ENCODE measurements at regions not wholly inside any gene's neighbourhood (a gene's known extent, or its start where the extent isn't known, plus 50 kb on each side); places are given as distances from the start of the nearest gene placed in this dataset.

DNA sequence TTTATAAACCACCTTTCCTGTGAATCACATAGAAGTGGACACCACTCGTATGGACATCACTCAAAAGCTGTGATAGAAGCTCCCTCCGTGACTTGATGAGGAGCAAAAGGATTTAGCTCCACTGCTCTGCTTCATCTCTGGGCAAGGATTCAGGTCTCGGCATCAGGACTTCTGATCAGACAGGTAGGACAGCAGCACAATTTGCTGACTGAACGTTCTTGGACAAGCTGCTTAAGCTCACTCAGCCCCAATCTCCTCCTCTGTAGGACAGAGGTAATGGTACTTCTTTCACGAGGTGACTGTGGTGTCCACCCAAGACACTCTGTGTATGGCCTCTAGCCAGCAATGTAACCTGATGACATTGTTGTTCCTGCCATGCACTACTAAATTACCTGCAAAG lies 122.6 kb upstream of the AJAP1 start:
- in situ Hi-C loops (cut with MboI; ENCODE audit: low pct_unique_long_range_greater_than_20kb, low sequenced_read_pairs, unreplicated experiment), result no loop called here
- TF ChIP-seq, protein P1, sequence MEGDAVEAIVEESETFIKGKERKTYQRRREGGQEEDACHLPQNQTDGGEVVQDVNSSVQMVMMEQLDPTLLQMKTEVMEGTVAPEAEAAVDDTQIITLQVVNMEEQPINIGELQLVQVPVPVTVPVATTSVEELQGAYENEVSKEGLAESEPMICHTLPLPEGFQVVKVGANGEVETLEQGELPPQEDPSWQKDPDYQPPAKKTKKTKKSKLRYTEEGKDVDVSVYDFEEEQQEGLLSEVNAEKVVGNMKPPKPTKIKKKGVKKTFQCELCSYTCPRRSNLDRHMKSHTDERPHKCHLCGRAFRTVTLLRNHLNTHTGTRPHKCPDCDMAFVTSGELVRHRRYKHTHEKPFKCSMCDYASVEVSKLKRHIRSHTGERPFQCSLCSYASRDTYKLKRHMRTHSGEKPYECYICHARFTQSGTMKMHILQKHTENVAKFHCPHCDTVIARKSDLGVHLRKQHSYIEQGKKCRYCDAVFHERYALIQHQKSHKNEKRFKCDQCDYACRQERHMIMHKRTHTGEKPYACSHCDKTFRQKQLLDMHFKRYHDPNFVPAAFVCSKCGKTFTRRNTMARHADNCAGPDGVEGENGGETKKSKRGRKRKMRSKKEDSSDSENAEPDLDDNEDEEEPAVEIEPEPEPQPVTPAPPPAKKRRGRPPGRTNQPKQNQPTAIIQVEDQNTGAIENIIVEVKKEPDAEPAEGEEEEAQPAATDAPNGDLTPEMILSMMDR (IDR thresholded peaks at IDR 0.05; ENCODE audit: extremely low read depth, insufficient read depth, missing control alignments), result no peak
- DNase-seq (ENCODE audit: low spot score), result no peak

DNA sequence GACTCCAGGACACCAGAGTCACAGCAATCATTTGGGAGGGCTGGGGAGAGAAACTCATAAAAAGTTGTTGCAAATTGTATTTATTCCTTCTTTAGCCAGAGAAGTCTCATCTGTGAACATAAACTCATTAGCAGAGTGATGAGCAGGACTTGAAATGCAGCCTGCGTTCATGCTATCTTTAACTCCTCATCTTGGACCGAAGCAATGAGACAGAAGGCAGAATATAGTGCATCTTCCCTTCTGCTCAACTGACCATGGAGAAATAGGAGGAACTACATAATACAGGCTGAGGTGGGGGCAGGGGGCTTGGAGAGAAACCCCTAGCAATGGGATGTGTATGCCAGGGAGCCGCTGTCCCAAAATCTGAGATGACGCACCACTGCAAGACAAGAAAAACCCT lies 121.8 kb upstream of the AJAP1 start:
- in situ Hi-C loops (cut with MboI; ENCODE audit: low pct_unique_long_range_greater_than_20kb, low sequenced_read_pairs, unreplicated experiment), result no loop called here
- TF ChIP-seq, protein P1 (IDR thresholded peaks at IDR 0.05; ENCODE audit: extremely low read depth, insufficient read depth, missing control alignments), result no peak
- no peak for DNase-seq (ENCODE audit: low spot score)

DNA sequence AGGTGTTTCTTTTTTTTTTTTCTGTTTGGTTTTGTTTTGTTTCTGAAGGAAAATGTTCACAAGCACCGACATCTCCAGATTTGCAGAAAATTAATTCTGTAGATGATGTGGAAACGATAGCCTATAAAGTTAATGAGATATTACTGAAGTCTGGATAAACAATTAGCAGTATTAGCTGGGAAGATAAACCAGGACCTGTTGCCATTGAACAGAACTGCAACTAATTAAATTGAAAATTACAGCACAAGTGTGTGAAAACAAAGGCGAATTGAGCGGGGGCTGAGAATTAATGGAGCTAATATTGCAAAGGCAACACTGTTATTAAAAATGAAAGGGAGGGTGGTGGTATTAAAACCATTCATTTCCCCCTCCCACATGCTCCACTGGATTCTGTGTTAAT lies 107.5 kb upstream of the AJAP1 start:
- in situ Hi-C loops (cut with MboI; ENCODE audit: low pct_unique_long_range_greater_than_20kb, low sequenced_read_pairs, unreplicated experiment), result no loop called here
- TF ChIP-seq, protein P1 (IDR thresholded peaks at IDR 0.05; ENCODE audit: extremely low read depth, insufficient read depth, missing control alignments), result no peak
- no peak for DNase-seq (ENCODE audit: low spot score)

DNA sequence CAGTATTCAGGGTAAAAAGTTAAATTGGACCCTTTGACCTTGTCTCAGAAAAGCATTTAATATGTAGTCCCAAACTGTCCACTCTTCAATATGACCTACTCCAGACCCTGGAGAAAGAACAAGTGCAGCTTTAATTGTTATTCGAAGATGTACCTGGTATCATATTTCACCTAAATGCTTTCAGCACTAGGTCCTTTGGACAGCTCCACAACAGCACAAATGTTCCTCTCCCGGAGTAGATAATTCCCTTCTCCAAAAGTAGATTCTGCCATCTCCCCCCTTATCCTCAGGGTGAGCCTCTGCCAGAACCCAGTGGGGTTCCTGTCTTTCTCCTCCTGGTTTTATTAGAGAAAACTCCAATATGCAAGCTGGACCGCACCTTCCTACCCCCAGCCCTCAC lies 104.5 kb upstream of the AJAP1 start:
- DNase-seq (ENCODE audit: low spot score), result no peak
- in situ Hi-C loops (cut with MboI; ENCODE audit: low pct_unique_long_range_greater_than_20kb, low sequenced_read_pairs, unreplicated experiment), result no loop called here
- TF ChIP-seq, protein P1 (IDR thresholded peaks at IDR 0.05; ENCODE audit: extremely low read depth, insufficient read depth, missing control alignments), result no peak

DNA sequence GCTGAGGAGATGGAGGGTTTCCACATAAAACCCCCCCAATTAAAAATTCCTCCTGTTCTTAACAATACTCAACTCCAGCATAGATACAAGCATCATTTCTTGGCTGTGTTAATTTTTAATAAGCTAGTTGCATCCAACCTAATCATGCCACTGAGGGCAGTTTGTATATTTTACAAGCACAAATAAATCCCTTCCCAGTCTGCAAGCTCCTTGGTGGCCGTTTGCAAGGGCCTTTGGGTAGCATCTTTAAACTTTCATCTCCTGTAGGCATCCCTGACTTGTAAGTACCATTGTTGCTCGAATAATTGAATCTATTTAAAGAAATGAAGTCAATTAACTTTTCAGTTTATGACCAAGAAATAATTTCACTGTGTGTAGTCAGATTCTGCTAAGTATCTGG lies 103.5 kb upstream of the AJAP1 start:
- no peak for DNase-seq (ENCODE audit: low spot score)
- in situ Hi-C loops (cut with MboI; ENCODE audit: low pct_unique_long_range_greater_than_20kb, low sequenced_read_pairs, unreplicated experiment), result no loop called here
- TF ChIP-seq, protein P1 (IDR thresholded peaks at IDR 0.05; ENCODE audit: extremely low read depth, insufficient read depth, missing control alignments), result no peak

DNA sequence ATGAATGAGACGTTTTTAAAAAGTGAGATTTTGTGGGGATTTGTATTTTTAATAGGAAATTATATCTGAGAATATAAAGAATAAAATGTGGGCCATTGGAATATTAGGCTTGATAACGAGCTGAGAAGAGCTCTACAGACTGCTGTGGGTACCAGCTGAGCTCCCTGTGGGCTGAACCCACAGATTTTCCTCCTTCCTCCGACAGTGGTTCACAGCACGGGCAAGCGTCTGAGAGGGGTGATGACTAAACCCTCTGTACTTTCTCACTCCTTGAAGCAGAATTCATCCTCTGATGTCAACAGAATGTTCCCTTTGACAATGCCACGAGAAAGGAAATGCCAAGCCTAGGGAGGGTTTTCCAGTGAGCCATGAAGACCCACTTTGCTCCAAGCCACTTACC lies 102.7 kb upstream of the AJAP1 start:
- no peak for DNase-seq (ENCODE audit: low spot score)
- TF ChIP-seq, protein P1 (IDR thresholded peaks at IDR 0.05; ENCODE audit: extremely low read depth, insufficient read depth, missing control alignments), result no peak
- in situ Hi-C loops (cut with MboI; ENCODE audit: low pct_unique_long_range_greater_than_20kb, low sequenced_read_pairs, unreplicated experiment), result no loop called here

DNA sequence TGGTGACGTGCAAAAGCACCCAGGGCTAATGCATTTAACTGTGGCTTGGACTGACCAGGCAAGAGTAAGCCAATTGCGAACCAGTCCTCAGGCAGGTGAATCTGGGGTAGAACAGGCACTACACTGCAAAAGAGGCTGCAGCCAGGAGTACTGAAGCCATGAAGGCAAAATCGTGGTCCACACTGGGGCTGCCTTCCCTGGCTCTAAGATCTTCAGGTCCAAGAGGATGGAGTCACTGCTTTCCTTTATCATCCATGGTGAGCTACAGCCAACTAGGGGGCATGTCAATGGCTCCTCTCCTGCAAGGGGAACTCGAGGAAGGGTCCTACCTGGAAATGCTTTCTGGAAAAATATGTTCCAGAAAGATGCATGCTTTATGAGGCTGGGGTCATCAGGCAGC lies 100.6 kb upstream of the AJAP1 start:
- in situ Hi-C loops (cut with MboI; ENCODE audit: low pct_unique_long_range_greater_than_20kb, low sequenced_read_pairs, unreplicated experiment), result no loop called here
- TF ChIP-seq, protein P1 (IDR thresholded peaks at IDR 0.05; ENCODE audit: extremely low read depth, insufficient read depth, missing control alignments), result no peak
- DNase-seq (ENCODE audit: low spot score), result no peak
